Natural killer cell (primary cell): ENCODE measurements at regions not wholly inside any gene's neighbourhood (a gene's known extent, or its start where the extent isn't known, plus 50 kb on each side); places are given as distances from the start of the nearest gene placed in this dataset.

Experiments
- ATAC-seq, 3 donors: fragments of 150-1000 bp in 2 of 3; fragments of 200-7000 bp in 1 of 3; cut with Tn5 transposase; 1 replicate in 1 of 3; 2 replicates in 2 of 3; pipeline ENCODE4 v1.10.0; 2021; ENCODE audit warnings: mild to moderate bottlenecking in 2 of 3, moderate library complexity in 2 of 3
- DNase-seq, 2 donors: peaks; one replicate each; pipeline versions ENCODE4 v3.0.0 to v3.0.0-alpha.2; 2013 to 2021; ENCODE audit warnings: mixed read lengths in 1 of 2
- H3K27ac ChIP-seq: one replicate; pipeline ENCODE4 v1.5.1; 2013; ENCODE audit warnings: mild to moderate bottlenecking, low read length
- H3K27me3 ChIP-seq: one replicate; pipeline ENCODE4 v1.6.1; 2013; ENCODE audit warnings: low read length; ENCODE audit not compliant: control insufficient read depth, insufficient read depth
- H3K36me3 ChIP-seq: one replicate; pipeline ENCODE4 v1.6.1; 2013; ENCODE audit warnings: low read length; ENCODE audit not compliant: control insufficient read depth, insufficient read depth
- H3K4me1 ChIP-seq: one replicate; pipeline ENCODE4 v1.6.1; 2013; ENCODE audit warnings: low read length; ENCODE audit not compliant: control insufficient read depth, insufficient read depth
- H3K4me3 ChIP-seq: one replicate; pipeline ENCODE4 v1.5.1; 2013; ENCODE audit warnings: low read length
- H3K9me3 ChIP-seq: one replicate; pipeline ENCODE4 v1.6.1; 2013; ENCODE audit warnings: low read length; ENCODE audit not compliant: control insufficient read depth, insufficient read depth
- H3K27ac Mint-ChIP-seq, 2 donors: one replicate each; pipeline ENCODE4 v1.8.0; 2022; ENCODE audit warnings: mild to moderate bottlenecking in 2 of 2, mixed read lengths in 2 of 2, moderate library complexity in 1 of 2
- H3K27me3 Mint-ChIP-seq, 2 donors: one replicate each; pipeline ENCODE4 v1.8.0; 2022; ENCODE audit warnings: low read depth in 2 of 2, mixed read lengths in 2 of 2
- H3K36me3 Mint-ChIP-seq: one replicate; pipeline ENCODE4 v1.8.0; 2022; ENCODE audit warnings: mixed read lengths
- H3K4me1 Mint-ChIP-seq, 2 donors: one replicate each; pipeline ENCODE4 v1.8.0; 2022; ENCODE audit warnings: mixed read lengths in 2 of 2
- H3K4me3 Mint-ChIP-seq: one replicate; pipeline ENCODE4 v1.8.0; 2022; ENCODE audit warnings: mild to moderate bottlenecking, moderate library complexity, mixed read lengths
- H3K9me3 Mint-ChIP-seq, 2 donors: one replicate each; pipeline ENCODE4 v1.8.0; 2022; ENCODE audit warnings: mixed read lengths in 2 of 2
- WGBS: methylation state at CpG from one replicate; pipeline ENCODE4 v1.1.7; 2013; ENCODE audit warnings: missing lambda C conversion rate; ENCODE audit not compliant: insufficient coverage; 5-methylcytosine and 5-hydroxymethylcytosine counted together
- intact Hi-C: fragments of 100-400 bp; cut with micrococcal nuclease; formaldehyde crosslinking; loops from one replicate; pipeline ENCODE4 v1.14.2; 2022
- TF ChIP-seq, protein P1 (sequence below): fragments of 200-600 bp; IDR thresholded peaks from one replicate; pipeline ENCODE4 v1.8.0; 2022; ENCODE audit warnings: antibody characterized with exemption

DNA sequence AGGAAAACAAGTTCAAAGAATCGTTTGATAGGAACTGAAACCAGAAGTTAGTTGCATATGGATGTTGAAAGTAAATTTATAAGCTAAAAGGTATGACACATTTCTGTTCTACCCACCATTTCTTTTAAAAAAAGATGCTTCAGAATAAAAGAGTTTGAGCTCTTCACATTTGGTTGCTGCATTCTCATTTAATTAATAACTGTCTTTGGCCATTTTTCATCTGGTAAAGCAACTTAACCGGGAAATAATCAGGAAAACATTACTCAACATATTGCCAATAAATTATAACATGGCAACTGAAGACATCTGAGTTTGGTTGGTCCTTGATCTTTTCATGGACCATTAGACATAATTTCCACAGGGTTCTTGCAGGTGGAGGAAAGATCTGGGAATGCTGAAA, 180.2 kb upstream of the TWIST2 start:
- no peaks in the 10 kb centered on the region for H3K36me3 Mint-ChIP-seq
- peaks cover 30 to 56% of the 10 kb centered on the region in 2 donors for H3K27me3 Mint-ChIP-seq
- DNase-seq (no peak), ATAC-seq (no peak)
- Histone ChIP-seq H3K27me3 (peaks cover 3% of the 10 kb centered on the region), H3K4me1 (no peaks in the 10 kb centered on the region), H3K4me3 (no peak overlapping the region), H3K27ac (no peak overlapping the region), H3K9me3 (no peaks in the 10 kb centered on the region), H3K36me3 (no peaks in the 10 kb centered on the region)
- TF ChIP-seq, protein P1, sequence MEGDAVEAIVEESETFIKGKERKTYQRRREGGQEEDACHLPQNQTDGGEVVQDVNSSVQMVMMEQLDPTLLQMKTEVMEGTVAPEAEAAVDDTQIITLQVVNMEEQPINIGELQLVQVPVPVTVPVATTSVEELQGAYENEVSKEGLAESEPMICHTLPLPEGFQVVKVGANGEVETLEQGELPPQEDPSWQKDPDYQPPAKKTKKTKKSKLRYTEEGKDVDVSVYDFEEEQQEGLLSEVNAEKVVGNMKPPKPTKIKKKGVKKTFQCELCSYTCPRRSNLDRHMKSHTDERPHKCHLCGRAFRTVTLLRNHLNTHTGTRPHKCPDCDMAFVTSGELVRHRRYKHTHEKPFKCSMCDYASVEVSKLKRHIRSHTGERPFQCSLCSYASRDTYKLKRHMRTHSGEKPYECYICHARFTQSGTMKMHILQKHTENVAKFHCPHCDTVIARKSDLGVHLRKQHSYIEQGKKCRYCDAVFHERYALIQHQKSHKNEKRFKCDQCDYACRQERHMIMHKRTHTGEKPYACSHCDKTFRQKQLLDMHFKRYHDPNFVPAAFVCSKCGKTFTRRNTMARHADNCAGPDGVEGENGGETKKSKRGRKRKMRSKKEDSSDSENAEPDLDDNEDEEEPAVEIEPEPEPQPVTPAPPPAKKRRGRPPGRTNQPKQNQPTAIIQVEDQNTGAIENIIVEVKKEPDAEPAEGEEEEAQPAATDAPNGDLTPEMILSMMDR, result no peak
- peaks cover 2 to 4% of the 10 kb centered on the region in 2 donors for H3K9me3 Mint-ChIP-seq
- H3K27ac Mint-ChIP-seq, result no peak overlapping the region
- WGBS, result 33% methylated on average over 1 of the region's 2 CpGs
- intact Hi-C loops, result no loop called here
- H3K4me1 Mint-ChIP-seq, result no peaks in the 10 kb centered on the region
- no peak overlapping the region for H3K4me3 Mint-ChIP-seq

DNA sequence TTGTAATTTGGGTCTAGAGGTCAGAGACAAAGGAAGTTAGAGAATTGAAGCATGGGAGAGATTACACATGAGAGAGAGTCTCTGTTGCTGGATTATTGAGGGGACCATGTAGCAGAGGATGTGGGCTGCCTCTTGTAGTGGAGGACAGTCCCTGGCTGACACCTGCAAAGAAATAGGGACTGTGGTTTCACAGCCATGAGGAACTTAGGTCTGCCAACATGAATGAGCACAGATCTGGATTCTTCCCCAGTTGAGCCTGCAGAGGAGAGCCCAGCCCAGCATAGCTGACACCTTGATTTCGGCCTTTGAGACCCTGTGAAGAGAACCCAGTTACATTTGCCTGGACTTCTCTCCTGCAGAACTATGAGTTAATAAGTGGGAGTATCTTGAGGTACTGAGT, 179.5 kb upstream of the TWIST2 start:
- H3K4me1 ChIP-seq, result no peaks in the 10 kb centered on the region
- Mint-ChIP-seq H3K4me1 (no peaks in the 10 kb centered on the region), H3K4me3 (no peak overlapping the region), H3K36me3 (no peaks in the 10 kb centered on the region), H3K27me3 (peaks cover 23 to 48% of the 10 kb centered on the region in 2 donors), H3K27ac (no peak overlapping the region), H3K9me3 (peaks cover 2% of the 10 kb centered on the region in 2 donors)
- ATAC-seq (no peak), DNase-seq (no peak)
- H3K9me3 ChIP-seq, result no peaks in the 10 kb centered on the region
- H3K27me3 ChIP-seq, result peaks cover under 1% of the 10 kb centered on the region
- intact Hi-C loops, result no loop called here
- TF ChIP-seq, protein P1, result no peak
- no peaks in the 10 kb centered on the region for H3K36me3 ChIP-seq
- 68% methylated on average over 1 of the region's 1 CpG for WGBS
- no peak overlapping the region for H3K27ac ChIP-seq
- H3K4me3 ChIP-seq, result no peak overlapping the region

DNA sequence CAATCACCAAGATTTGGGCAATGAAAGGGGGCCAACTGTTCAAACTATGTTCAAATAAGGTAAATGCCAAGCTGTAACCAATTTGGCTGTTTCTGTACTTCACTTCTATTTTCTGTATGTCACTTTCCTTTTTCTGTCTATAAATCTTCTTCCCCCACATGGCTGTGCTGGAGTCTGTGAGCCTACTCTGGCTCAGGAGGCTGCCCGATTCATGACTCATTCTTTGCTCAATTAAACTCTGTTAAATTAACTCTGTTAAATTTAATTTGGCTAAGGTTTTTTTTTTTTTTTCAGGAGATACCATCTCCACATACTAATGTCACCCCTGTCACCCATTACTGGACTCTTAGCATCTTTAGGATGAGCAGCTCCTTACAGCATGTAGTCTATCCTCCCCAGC, 178.8 kb upstream of the TWIST2 start:
- H3K27me3 ChIP-seq, result no peaks in the 10 kb centered on the region
- H3K9me3 ChIP-seq, result no peaks in the 10 kb centered on the region
- no peak overlapping the region for H3K27ac ChIP-seq
- H3K27me3 Mint-ChIP-seq, result peaks cover 23 to 42% of the 10 kb centered on the region in 2 donors
- peaks cover 2% of the 10 kb centered on the region in 2 donors for H3K9me3 Mint-ChIP-seq
- ATAC-seq (no peak), DNase-seq (no peak)
- H3K4me3 ChIP-seq, result no peak overlapping the region
- no peaks in the 10 kb centered on the region for H3K4me1 ChIP-seq
- intact Hi-C loops, result no loop called here
- TF ChIP-seq, protein P1, result no peak
- H3K27ac Mint-ChIP-seq, result no peak overlapping the region
- no peak overlapping the region for H3K4me3 Mint-ChIP-seq
- WGBS, result no CpG with 5 or more reads among the region's 1 CpG
- no peaks in the 10 kb centered on the region for H3K4me1 Mint-ChIP-seq
- no peaks in the 10 kb centered on the region for H3K36me3 ChIP-seq
- H3K36me3 Mint-ChIP-seq, result no peaks in the 10 kb centered on the region

DNA sequence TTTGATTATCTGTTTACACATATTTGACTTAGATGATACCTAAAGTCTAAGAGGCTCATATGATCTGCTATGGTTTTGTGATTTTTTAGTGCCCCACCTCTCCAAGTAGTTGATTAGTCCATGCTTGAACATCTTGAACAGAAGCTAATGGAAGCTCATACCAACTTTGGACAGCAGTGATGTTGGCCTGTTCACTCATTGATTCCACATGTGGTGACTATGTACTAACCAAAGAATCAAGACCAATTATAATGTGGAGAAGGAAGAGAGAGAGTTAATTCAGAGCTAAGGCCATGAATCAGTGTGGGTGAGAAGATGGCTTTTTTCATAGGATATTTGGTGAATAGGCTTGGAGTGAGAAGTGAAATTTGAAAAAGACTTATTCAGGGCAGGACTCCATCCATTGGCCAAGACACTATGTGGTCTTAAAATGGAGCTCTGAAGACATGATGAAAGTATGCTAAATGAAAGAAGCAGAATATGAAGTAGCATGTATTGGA, 178.3 kb upstream of the TWIST2 start:
- Mint-ChIP-seq H3K4me3 (no peak overlapping the region), H3K27ac (no peak overlapping the region), H3K36me3 (no peaks in the 10 kb centered on the region), H3K27me3 (peaks cover 21 to 36% of the 10 kb centered on the region in 2 donors), H3K9me3 (peaks cover under 1 to 2% of the 10 kb centered on the region in 2 donors), H3K4me1 (no peaks in the 10 kb centered on the region)
- no peaks in the 10 kb centered on the region for H3K36me3 ChIP-seq
- no peak overlapping the region for H3K4me3 ChIP-seq
- no peaks in the 10 kb centered on the region for H3K9me3 ChIP-seq
- H3K27ac ChIP-seq, result no peak overlapping the region
- DNase-seq (no peak), ATAC-seq (no peak)
- TF ChIP-seq, protein P1, result no peak
- no peaks in the 10 kb centered on the region for H3K27me3 ChIP-seq
- intact Hi-C loops, result no loop called here
- H3K4me1 ChIP-seq, result no peaks in the 10 kb centered on the region
